ENCODE measurements at regions not wholly inside any gene's neighbourhood (a gene's known extent, or its start where the extent isn't known, plus 50 kb on each side); places are given as distances from the start of the nearest gene placed in this dataset.

DNA sequence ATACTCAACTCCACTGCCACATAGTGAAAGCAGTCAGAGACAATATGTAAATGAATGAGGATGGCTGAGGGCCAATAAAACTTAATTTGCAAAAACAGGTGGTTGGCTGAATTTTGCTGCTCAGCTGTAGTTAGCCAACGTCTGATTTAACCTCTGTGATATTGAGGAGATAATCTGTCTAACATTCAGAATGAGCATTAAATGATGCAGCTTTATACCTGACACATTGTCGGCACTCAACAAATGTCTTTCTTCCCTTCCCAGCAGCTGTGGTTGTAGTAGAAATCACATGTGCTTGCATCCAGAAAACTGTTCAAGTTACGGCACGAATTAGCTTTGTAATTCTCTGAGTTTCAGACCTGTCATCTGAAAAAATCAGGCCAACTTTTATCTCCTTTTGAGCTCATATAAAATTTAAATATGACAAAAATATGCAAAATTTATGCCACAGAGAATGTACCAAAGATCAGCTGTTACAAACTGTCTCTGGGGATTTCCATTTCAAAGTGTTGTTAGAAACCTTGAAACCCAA lies 1239.7 kb downstream of the GATA3 start:
- Histone ChIP-seq H3K9me3 (ENCODE audit: control insufficient read depth, low read depth, low read length) (no peaks in the 10 kb centered on the region), H3K4me2 (ENCODE audit: control insufficient read depth, extremely low read depth, insufficient read depth, low read depth, low read length) (no peak overlapping the region), H3K4me3 (ENCODE audit: control insufficient read depth in 2 of 3, extremely low read depth in 1 of 3, insufficient read depth in 2 of 3, low read depth in 1 of 3, low read length in 3 of 3) (no peak overlapping the region), H4K20me1 (ENCODE audit: control insufficient read depth, extremely low read depth, insufficient read depth, low read length) (no peaks in the 10 kb centered on the region), H3K36me3 (ENCODE audit: control insufficient read depth in 2 of 2, extremely low read depth in 1 of 2, insufficient read depth in 2 of 2, low read length in 2 of 2) (no peaks in the 10 kb centered on the region), H3K9ac (ENCODE audit: control insufficient read depth, extremely low read depth, insufficient read depth, low read length) (no peak overlapping the region), H2AFZ (ENCODE audit: control insufficient read depth, low read length) (no peak overlapping the region), H3K4me1 (ENCODE audit: control insufficient read depth, extremely low read depth, insufficient read depth, low read length) (no peaks in the 10 kb centered on the region), H3K27ac (ENCODE audit: control insufficient read depth, insufficient read depth, low read length) (no peak overlapping the region), H3K79me2 (ENCODE audit: control insufficient read depth, insufficient read depth, low read length) (no peaks in the 10 kb centered on the region), H3K9me1 (ENCODE audit: control insufficient read depth, extremely low read depth, insufficient read depth, low read length) (no peaks in the 10 kb centered on the region), H3K27me3 (ENCODE audit: control insufficient read depth, extremely low read depth, insufficient read depth, low read length) (no peaks in the 10 kb centered on the region)
- dilution Hi-C loops (cut with MboI; ENCODE audit: extremely low pct_ligation_motif_present, low sequenced_read_pairs), result no loop called here
- no peak for DNase-seq (ENCODE audit: low read depth, low spot score)
- TF ChIP-seq, protein P1, sequence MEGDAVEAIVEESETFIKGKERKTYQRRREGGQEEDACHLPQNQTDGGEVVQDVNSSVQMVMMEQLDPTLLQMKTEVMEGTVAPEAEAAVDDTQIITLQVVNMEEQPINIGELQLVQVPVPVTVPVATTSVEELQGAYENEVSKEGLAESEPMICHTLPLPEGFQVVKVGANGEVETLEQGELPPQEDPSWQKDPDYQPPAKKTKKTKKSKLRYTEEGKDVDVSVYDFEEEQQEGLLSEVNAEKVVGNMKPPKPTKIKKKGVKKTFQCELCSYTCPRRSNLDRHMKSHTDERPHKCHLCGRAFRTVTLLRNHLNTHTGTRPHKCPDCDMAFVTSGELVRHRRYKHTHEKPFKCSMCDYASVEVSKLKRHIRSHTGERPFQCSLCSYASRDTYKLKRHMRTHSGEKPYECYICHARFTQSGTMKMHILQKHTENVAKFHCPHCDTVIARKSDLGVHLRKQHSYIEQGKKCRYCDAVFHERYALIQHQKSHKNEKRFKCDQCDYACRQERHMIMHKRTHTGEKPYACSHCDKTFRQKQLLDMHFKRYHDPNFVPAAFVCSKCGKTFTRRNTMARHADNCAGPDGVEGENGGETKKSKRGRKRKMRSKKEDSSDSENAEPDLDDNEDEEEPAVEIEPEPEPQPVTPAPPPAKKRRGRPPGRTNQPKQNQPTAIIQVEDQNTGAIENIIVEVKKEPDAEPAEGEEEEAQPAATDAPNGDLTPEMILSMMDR (optimal IDR thresholded peaks at IDR 0.05 in 1 of 3, IDR thresholded peaks at IDR 0.05 in 1 of 3, conservative IDR thresholded peaks at IDR 0.05 in 1 of 3; ENCODE audit: extremely low read depth in 1 of 3, insufficient read depth in 2 of 3, low read length in 3 of 3), result no peak
- TF ChIP-seq EZH2 (IDR thresholded peaks at IDR 0.05; ENCODE audit: low read length), result no peak
- FAIRE-seq, result peak; percentile 82

DNA sequence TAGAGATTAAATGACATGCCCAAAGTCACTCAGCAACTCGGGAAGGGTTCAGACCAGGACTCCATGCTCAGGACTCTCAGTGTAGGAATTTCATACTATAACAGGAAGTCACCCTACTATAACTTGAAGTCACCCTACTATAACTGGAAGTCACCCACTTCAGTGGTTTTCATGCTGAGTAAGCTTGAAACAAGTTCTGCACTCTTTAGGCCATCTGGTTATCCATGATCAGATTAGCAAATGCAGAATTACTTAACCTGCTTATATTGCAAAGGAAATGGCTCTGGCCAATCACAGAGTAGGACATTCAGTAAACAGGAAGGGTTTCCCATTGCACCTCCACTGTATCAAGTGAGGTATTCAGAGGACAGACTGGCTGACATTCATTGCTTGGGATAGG lies 1240.4 kb downstream of the GATA3 start:
- H3K4me3 ChIP-seq (ENCODE audit: control insufficient read depth in 2 of 3, extremely low read depth in 1 of 3, insufficient read depth in 2 of 3, low read depth in 1 of 3, low read length in 3 of 3), result no peak overlapping the region
- H3K36me3 ChIP-seq (ENCODE audit: control insufficient read depth in 2 of 2, extremely low read depth in 1 of 2, insufficient read depth in 2 of 2, low read length in 2 of 2), result no peaks in the 10 kb centered on the region
- no peak overlapping the region for H3K9ac ChIP-seq (ENCODE audit: control insufficient read depth, extremely low read depth, insufficient read depth, low read length)
- DNase-seq (ENCODE audit: low read depth, low spot score) (no peak), FAIRE-seq (no peak)
- H3K4me2 ChIP-seq (ENCODE audit: control insufficient read depth, extremely low read depth, insufficient read depth, low read depth, low read length), result no peak overlapping the region
- no peaks in the 10 kb centered on the region for H3K27me3 ChIP-seq (ENCODE audit: control insufficient read depth, extremely low read depth, insufficient read depth, low read length)
- no peaks in the 10 kb centered on the region for H3K9me1 ChIP-seq (ENCODE audit: control insufficient read depth, extremely low read depth, insufficient read depth, low read length)
- H3K27ac ChIP-seq (ENCODE audit: control insufficient read depth, insufficient read depth, low read length), result no peak overlapping the region
- no peak for TF ChIP-seq EZH2 (IDR thresholded peaks at IDR 0.05; ENCODE audit: low read length)
- TF ChIP-seq, protein P1 (optimal IDR thresholded peaks at IDR 0.05 in 1 of 3, IDR thresholded peaks at IDR 0.05 in 1 of 3, conservative IDR thresholded peaks at IDR 0.05 in 1 of 3; ENCODE audit: extremely low read depth in 1 of 3, insufficient read depth in 2 of 3, low read length in 3 of 3), result no peak
- no peaks in the 10 kb centered on the region for H4K20me1 ChIP-seq (ENCODE audit: control insufficient read depth, extremely low read depth, insufficient read depth, low read length)
- no peaks in the 10 kb centered on the region for H3K4me1 ChIP-seq (ENCODE audit: control insufficient read depth, extremely low read depth, insufficient read depth, low read length)
- H3K79me2 ChIP-seq (ENCODE audit: control insufficient read depth, insufficient read depth, low read length), result no peaks in the 10 kb centered on the region
- dilution Hi-C loops (cut with MboI; ENCODE audit: extremely low pct_ligation_motif_present, low sequenced_read_pairs), result no loop called here
- H2AFZ ChIP-seq (ENCODE audit: control insufficient read depth, low read length), result no peak overlapping the region
- H3K9me3 ChIP-seq (ENCODE audit: control insufficient read depth, low read depth, low read length), result no peaks in the 10 kb centered on the region
